Activated T-cell treated with anti-CD3 and anti-CD28 coated beads, Interleukin-2, amount 50 U/mL, for 72 hours (primary cell): ENCODE measurements at regions not wholly inside any gene's neighbourhood (a gene's known extent, or its start where the extent isn't known, plus 50 kb on each side); places are given as distances from the start of the nearest gene placed in this dataset.

Experiments
- ATAC-seq, 2 donors: fragments of 150-1000 bp; cut with Tn5 transposase; replicated peaks in 1 of 2; 2 replicates each; pipeline ENCODE4 v1.10.0; 2021; ENCODE audit warnings: moderate library complexity in 2 of 2, mild to moderate bottlenecking in 1 of 2
- DNase-seq, 2 donors: peaks; one replicate each; pipeline ENCODE4 v3.0.0; 2021 to 2022; ENCODE audit warnings: mixed read lengths in 1 of 2
- H3K27ac Mint-ChIP-seq: one replicate; pipeline ENCODE4 v1.8.0; 2022; ENCODE audit warnings: mild to moderate bottlenecking, moderate library complexity, mixed read lengths
- H3K27me3 Mint-ChIP-seq: one replicate; pipeline ENCODE4 v1.8.0; 2022; ENCODE audit warnings: low read depth, mixed read lengths
- H3K36me3 Mint-ChIP-seq, 2 donors: one replicate each; pipeline ENCODE4 v1.8.0; 2022; ENCODE audit warnings: mixed read lengths in 2 of 2, mild to moderate bottlenecking in 1 of 2; ENCODE audit not compliant: insufficient read depth in 2 of 2
- H3K4me1 Mint-ChIP-seq: one replicate; pipeline ENCODE4 v1.8.0; 2022; ENCODE audit warnings: low read depth, mixed read lengths
- H3K4me3 Mint-ChIP-seq, 2 donors: one replicate each; pipeline ENCODE4 v1.8.0; 2022; ENCODE audit warnings: mild to moderate bottlenecking in 2 of 2, mixed read lengths in 2 of 2, moderate library complexity in 2 of 2
- H3K9me3 Mint-ChIP-seq, 2 donors: one replicate each; pipeline ENCODE4 v1.8.0; 2022; ENCODE audit warnings: mixed read lengths in 2 of 2

- H3K36me3 Mint-ChIP-seq = no peaks in the 10 kb centered on the region
- H3K4me3 Mint-ChIP-seq = no peak overlapping the region
- ATAC-seq (no peak), DNase-seq (no peak)
- H3K27ac Mint-ChIP-seq = no peak overlapping the region
- H3K27me3 Mint-ChIP-seq = peaks cover 49% of the 10 kb centered on the region
- no peaks in the 10 kb centered on the region for H3K9me3 Mint-ChIP-seq
- H3K4me1 Mint-ChIP-seq = no peaks in the 10 kb centered on the region
Measured at GRCh38 chr13:111532111-111532510, 211.7 kb downstream of the TEX29 start.

GRCh38 chr13:111533900-111534683 lies 213.7 kb downstream of the TEX29 start:
- peaks cover 51% of the 10 kb centered on the region for H3K27me3 Mint-ChIP-seq
- ATAC-seq = no peak
- H3K27ac Mint-ChIP-seq = no peak overlapping the region
- H3K36me3 Mint-ChIP-seq = no peaks in the 10 kb centered on the region
- no peaks in the 10 kb centered on the region for H3K9me3 Mint-ChIP-seq
- H3K4me1 Mint-ChIP-seq = no peaks in the 10 kb centered on the region
- no peak overlapping the region for H3K4me3 Mint-ChIP-seq
- DNase-seq = no peak

- Mint-ChIP-seq H3K4me1 (no peaks in the 10 kb centered on the region), H3K27me3 (peaks cover 51% of the 10 kb centered on the region), H3K9me3 (no peaks in the 10 kb centered on the region)
Measured at GRCh38 chr13:111534751-111535522, 214.5 kb downstream of the TEX29 start.

GRCh38 chr13:111535523-111535811 lies 215.0 kb downstream of the TEX29 start:
- H3K9me3 Mint-ChIP-seq = no peaks in the 10 kb centered on the region
- H3K27ac Mint-ChIP-seq = no peak overlapping the region
- peaks cover 51% of the 10 kb centered on the region for H3K27me3 Mint-ChIP-seq
- ATAC-seq = no peak
- DNase-seq = no peak
- H3K36me3 Mint-ChIP-seq = no peaks in the 10 kb centered on the region
- peak overlapping the region in 1 of 2 donors; percentile 4 for H3K4me3 Mint-ChIP-seq
- H3K4me1 Mint-ChIP-seq = no peaks in the 10 kb centered on the region

More at GRCh38 chr13:111534751-111535522, 214.5 kb downstream of the TEX29 start:
- Mint-ChIP-seq H3K27ac (no peak overlapping the region), H3K4me3 (peak overlapping the region in 1 of 2 donors; percentile 4), H3K36me3 (no peaks in the 10 kb centered on the region)
- ATAC-seq (no peak), DNase-seq (no peak)

- DNase-seq = no peak
- Mint-ChIP-seq H3K27me3 (peaks cover 51% of the 10 kb centered on the region), H3K4me1 (no peaks in the 10 kb centered on the region), H3K9me3 (no peaks in the 10 kb centered on the region), H3K27ac (no peak overlapping the region), H3K36me3 (no peaks in the 10 kb centered on the region), H3K4me3 (no peak overlapping the region)
- ATAC-seq = no peak
Measured at GRCh38 chr13:111536075-111536642, 215.7 kb downstream of the TEX29 start.

- Mint-ChIP-seq H3K36me3 (no peaks in the 10 kb centered on the region), H3K27ac (no peak overlapping the region), H3K4me1 (no peaks in the 10 kb centered on the region), H3K9me3 (no peaks in the 10 kb centered on the region), H3K27me3 (peaks cover 44% of the 10 kb centered on the region), H3K4me3 (no peak overlapping the region)
- ATAC-seq = no peak
- DNase-seq = no peak
Measured at GRCh38 chr13:111537115-111537728, 216.8 kb downstream of the TEX29 start.

GRCh38 chr13:111537843-111538499 lies 217.5 kb downstream of the TEX29 start:
- Mint-ChIP-seq H3K4me1 (no peaks in the 10 kb centered on the region), H3K36me3 (no peaks in the 10 kb centered on the region), H3K27me3 (peaks cover 39% of the 10 kb centered on the region), H3K9me3 (no peaks in the 10 kb centered on the region), H3K27ac (no peak overlapping the region), H3K4me3 (no peak overlapping the region)
- DNase-seq (no peak), ATAC-seq (no peak)

- no peak overlapping the region for H3K27ac Mint-ChIP-seq
- no peak for ATAC-seq
- H3K4me3 Mint-ChIP-seq = no peak overlapping the region
- no peaks in the 10 kb centered on the region for H3K36me3 Mint-ChIP-seq
- peaks cover 28% of the 10 kb centered on the region for H3K27me3 Mint-ChIP-seq
- H3K9me3 Mint-ChIP-seq = peaks cover 0 to under 1% of the 10 kb centered on the region in 2 donors
- no peaks in the 10 kb centered on the region for H3K4me1 Mint-ChIP-seq
- no peak for DNase-seq
Measured at GRCh38 chr13:111539252-111539651, 218.8 kb downstream of the TEX29 start.

- no peak overlapping the region for H3K4me3 Mint-ChIP-seq
- peaks cover 24% of the 10 kb centered on the region for H3K27me3 Mint-ChIP-seq
- DNase-seq (no peak), ATAC-seq (no peak)
- peaks cover 0 to 4% of the 10 kb centered on the region in 2 donors for H3K9me3 Mint-ChIP-seq
- H3K27ac Mint-ChIP-seq = no peak overlapping the region
- no peaks in the 10 kb centered on the region for H3K36me3 Mint-ChIP-seq
- H3K4me1 Mint-ChIP-seq = no peaks in the 10 kb centered on the region
Measured at GRCh38 chr13:111539791-111540446, 219.5 kb downstream of the TEX29 start.

GRCh38 chr13:111540486-111540885 lies 220.0 kb downstream of the TEX29 start:
- Mint-ChIP-seq H3K36me3 (no peaks in the 10 kb centered on the region), H3K4me1 (no peaks in the 10 kb centered on the region), H3K4me3 (no peak overlapping the region), H3K9me3 (peaks cover 0 to 4% of the 10 kb centered on the region in 2 donors), H3K27ac (no peak overlapping the region), H3K27me3 (peaks cover 18% of the 10 kb centered on the region)
- ATAC-seq = no peak
- no peak for DNase-seq

- peaks cover 2 to 7% of the 10 kb centered on the region in 2 donors for H3K9me3 Mint-ChIP-seq
- DNase-seq = no peak
- H3K27me3 Mint-ChIP-seq = peaks cover 9% of the 10 kb centered on the region
- no peak for ATAC-seq
- no peak overlapping the region for H3K4me3 Mint-ChIP-seq
- peaks cover 0 to 3% of the 10 kb centered on the region in 2 donors for H3K36me3 Mint-ChIP-seq
- H3K27ac Mint-ChIP-seq = no peak overlapping the region
- H3K4me1 Mint-ChIP-seq = no peaks in the 10 kb centered on the region
Measured at GRCh38 chr13:111541345-111541744, 220.9 kb downstream of the TEX29 start.

- no peak overlapping the region for H3K4me3 Mint-ChIP-seq
- peaks cover 3% of the 10 kb centered on the region for H3K27me3 Mint-ChIP-seq
- no peaks in the 10 kb centered on the region for H3K4me1 Mint-ChIP-seq
- H3K9me3 Mint-ChIP-seq = peaks cover 2 to 7% of the 10 kb centered on the region in 2 donors
- H3K27ac Mint-ChIP-seq = no peak overlapping the region
- peaks cover 0 to 3% of the 10 kb centered on the region in 2 donors for H3K36me3 Mint-ChIP-seq
- no peak for ATAC-seq
- no peak for DNase-seq
Measured at GRCh38 chr13:111541752-111542529, 221.5 kb downstream of the TEX29 start.
